HG02938 (cell line): ENCODE measurements at regions not wholly inside any gene's neighbourhood (a gene's known extent, or its start where the extent isn't known, plus 50 kb on each side); places are given as distances from the start of the nearest gene placed in this dataset.
"Not testable (repeated sequence)": the region's sequence is repeated elsewhere in the genome, so short reads cannot be mapped to it uniquely, and the experiment has no call there.

Experiments used
- ATAC-seq: cut with Tn5 transposase; IDR thresholded peaks from one replicate; pipeline ENCODE4 v1.9.1; 2021; ENCODE audit warnings: mild to moderate bottlenecking, moderate library complexity; ENCODE audit not compliant: unreplicated experiment

- no peak for ATAC-seq
Measured at GRCh38 chr18:35770376-35771014, 189.0 kb downstream of the GALNT1 start.

GRCh38 chr18:35771172-35771571 is 189.6 kb downstream of the GALNT1 start:
- no peak for ATAC-seq

- no peak for ATAC-seq
Measured at GRCh38 chr18:35775887-35776286, 194.3 kb downstream of the GALNT1 start.

- no peak for ATAC-seq
Measured at GRCh38 chr18:35776473-35776872, 194.9 kb downstream of the GALNT1 start.

GRCh38 chr18:35777039-35777438 is 195.4 kb upstream of the RMP24 start:
- ATAC-seq = no peak

GRCh38 chr18:35778850-35779627 is 193.4 kb upstream of the RMP24 start:
- ATAC-seq = no peak

GRCh38 chr18:35780937-35781336 is 191.5 kb upstream of the RMP24 start:
- no peak for ATAC-seq

- no peak for ATAC-seq
Measured at GRCh38 chr18:35782926-35783325, 189.6 kb upstream of the RMP24 start.

- ATAC-seq = no peak
Measured at GRCh38 chr18:35786365-35787042, 186.0 kb upstream of the RMP24 start.

GRCh38 chr18:35789543-35789942 is 182.9 kb upstream of the RMP24 start:
- ATAC-seq = no peak

GRCh38 chr18:35797948-35798347 is 174.5 kb upstream of the RMP24 start:
- ATAC-seq = no peak

- no peak for ATAC-seq
Measured at GRCh38 chr18:35803551-35803950, 168.9 kb upstream of the RMP24 start.

- no peak for ATAC-seq
Measured at GRCh38 chr18:35804377-35804776, 168.1 kb upstream of the RMP24 start.

GRCh38 chr18:35807811-35808335 is 164.6 kb upstream of the RMP24 start:
- ATAC-seq = no peak

GRCh38 chr18:35808796-35809195 is 163.7 kb upstream of the RMP24 start:
- no peak for ATAC-seq

- no peak for ATAC-seq
Measured at GRCh38 chr18:35810520-35810919, 162.0 kb upstream of the RMP24 start.

GRCh38 chr18:35811896-35812295 is 160.6 kb upstream of the RMP24 start:
- no peak for ATAC-seq

GRCh38 chr18:35815011-35815410 is 157.5 kb upstream of the RMP24 start:
- ATAC-seq = not testable (repeated sequence)

GRCh38 chr18:35816003-35816402 is 156.5 kb upstream of the RMP24 start:
- no peak for ATAC-seq

GRCh38 chr18:35817604-35818352 is 154.7 kb upstream of the RMP24 start:
- ATAC-seq = no peak

GRCh38 chr18:35818353-35818667 is 154.2 kb upstream of the RMP24 start:
- ATAC-seq = no peak
